Stimulated activated CD8-positive, alpha-beta memory T cell treated with anti-CD3 and anti-CD28 coated beads, Interleukin-12 subunit alpha, Interleukin-12 subunit beta, amount 100 ng/mL, for 24 hours (primary cell): ENCODE measurements at regions not wholly inside any gene's neighbourhood (a gene's known extent, or its start where the extent isn't known, plus 50 kb on each side); places are given as distances from the start of the nearest gene placed in this dataset.
"Not testable (repeated sequence)": the region's sequence is repeated elsewhere in the genome, so short reads cannot be mapped to it uniquely, and the experiment has no call there.

Source experiments
- DNase-seq: peaks from one replicate; pipeline ENCODE4 v3.0.0-alpha.2; 2020; ENCODE audit errors: extremely low read depth

DNA sequence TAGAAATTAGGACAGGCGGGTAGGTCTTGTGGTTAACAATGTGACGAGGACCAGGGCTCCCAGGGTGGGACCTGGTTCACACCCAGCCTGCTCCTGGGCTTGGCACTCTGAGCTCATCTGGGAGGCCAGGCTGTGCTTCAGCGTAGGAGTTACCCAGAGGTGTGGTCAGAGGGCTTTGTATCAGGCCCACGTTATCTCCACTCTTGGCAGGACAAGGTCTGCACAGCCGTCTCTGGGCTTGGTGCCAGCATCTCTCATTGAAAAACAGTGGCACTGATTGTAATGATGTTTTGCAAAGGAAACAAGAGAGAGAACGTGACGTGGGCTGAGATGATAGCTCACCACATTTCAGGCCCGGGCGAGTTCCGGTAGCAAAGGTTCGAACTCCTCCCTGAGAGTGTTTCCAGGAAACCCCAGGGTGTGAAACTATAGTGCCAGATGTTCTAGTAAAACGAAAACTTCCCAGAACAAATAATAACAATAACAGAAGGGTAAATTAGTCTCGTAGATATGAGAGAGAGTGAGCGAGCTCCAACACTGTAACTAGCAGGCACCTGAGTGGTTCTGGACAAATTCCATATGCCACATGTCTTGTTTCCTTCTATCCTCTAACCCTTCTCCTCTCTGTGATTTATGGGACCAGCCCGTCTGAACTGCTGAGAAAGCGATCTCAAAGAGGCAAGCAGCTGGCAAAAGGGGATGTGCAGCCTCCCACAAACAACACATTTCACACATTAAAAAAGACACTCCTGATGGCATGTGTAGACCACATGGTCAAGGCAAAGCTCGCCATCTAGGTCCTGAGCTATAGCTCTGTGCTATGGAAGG, 227.3 kb downstream of the KTN1 start:
- peak; percentile 31 for DNase-seq

DNA sequence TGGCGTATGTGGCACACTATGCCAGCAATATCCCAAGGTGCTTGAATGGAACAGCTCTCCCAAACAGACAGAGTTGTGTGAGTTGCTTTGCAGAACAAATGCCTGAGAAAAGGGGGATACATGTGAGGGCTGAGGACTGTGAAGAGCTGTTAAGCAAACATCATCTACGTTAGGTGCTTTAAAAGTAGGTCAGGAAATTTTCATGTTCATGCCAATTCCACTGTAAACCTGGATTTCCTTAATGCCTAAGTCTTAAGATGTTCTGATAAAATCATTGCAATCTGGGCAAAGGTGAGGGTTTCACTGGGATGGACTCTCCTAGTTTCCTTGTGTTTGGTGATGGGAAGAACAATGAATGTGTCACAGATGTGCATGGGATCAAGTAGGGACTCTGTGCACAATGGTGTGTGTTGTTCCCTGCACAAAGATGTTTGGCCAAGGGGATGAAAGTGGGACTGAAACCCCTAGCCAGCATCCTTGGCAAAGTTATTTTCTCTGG, 227.9 kb downstream of the KTN1 start:
- no peak for DNase-seq

DNA sequence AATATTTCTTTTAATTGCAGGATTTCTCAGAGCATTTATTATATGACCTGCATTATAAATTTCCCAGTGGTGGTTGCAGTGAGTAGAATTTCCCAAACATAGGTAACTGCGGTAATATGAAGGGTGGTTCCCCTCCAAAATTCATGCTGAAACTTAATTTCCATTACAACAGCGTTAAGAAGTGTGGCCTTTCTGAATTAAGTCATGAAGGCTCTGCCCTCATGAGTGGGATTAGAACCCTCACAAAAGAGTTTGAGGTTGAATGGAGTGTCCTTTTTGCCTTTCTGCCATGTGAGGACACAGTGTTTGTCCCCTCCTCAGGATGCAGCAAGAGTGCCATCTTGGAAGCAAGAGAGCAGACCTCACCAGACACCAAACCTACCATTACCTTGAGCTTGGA, 233.6 kb downstream of the KTN1 start:
- DNase-seq: no peak

DNA sequence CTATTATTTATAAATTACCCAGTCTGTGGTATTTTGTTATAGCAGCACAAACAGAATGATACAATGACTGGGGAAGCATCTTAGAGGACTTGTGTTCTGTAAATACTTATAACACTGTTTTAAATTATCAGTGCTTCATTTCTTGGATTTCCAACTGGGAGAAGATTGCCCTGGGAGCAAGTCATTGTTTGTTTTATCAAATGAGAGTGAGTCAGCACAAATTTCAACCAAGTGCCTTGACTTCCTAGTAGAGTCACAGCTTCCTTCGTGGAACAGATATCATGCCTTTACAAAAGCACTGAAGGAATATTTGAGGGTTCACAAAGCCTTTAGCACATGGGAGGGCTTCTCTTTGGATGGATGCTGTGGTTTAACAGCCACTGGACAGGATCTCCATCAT, 234.1 kb downstream of the KTN1 start:
- no peak for DNase-seq

DNA sequence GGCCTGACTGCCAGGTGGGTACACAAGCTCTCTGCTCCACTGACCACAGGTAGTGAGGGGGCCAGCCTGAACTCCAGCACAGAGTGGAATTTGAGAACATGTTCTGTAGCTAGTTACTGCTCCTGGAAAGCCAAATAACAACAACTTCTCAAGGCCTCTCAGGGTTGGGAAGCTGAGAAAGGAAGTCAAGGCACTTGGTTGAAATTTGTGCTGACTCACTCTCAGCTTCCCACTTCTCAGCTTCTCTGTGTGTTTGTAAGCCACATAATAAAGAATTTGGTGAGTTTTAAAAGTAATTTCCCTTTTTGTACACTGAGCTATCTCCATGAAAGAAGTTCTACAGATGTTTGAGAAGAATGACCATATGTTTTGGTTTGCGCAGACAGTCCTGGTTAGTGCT, 234.9 kb downstream of the KTN1 start:
- DNase-seq: no peak

DNA sequence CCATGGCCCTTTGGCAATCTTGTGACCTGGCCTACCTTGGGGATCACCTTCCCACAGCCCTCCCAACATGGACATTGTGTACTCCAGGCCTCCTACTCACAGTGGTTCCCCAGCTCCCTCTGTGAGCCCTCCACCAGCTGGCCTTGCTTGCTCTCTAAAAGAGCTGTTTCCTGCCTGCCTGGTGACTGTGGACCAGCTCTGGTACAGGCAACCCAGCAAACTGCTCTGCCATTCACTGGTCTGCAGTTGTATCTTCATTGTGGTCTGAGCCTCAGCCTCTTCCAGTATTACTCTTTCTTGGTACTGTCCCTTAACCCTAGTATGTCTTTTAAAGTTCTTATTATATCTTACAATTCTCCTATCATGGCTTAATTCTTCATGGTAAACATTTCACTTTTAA, 236.2 kb downstream of the KTN1 start:
- no peak for DNase-seq

DNA sequence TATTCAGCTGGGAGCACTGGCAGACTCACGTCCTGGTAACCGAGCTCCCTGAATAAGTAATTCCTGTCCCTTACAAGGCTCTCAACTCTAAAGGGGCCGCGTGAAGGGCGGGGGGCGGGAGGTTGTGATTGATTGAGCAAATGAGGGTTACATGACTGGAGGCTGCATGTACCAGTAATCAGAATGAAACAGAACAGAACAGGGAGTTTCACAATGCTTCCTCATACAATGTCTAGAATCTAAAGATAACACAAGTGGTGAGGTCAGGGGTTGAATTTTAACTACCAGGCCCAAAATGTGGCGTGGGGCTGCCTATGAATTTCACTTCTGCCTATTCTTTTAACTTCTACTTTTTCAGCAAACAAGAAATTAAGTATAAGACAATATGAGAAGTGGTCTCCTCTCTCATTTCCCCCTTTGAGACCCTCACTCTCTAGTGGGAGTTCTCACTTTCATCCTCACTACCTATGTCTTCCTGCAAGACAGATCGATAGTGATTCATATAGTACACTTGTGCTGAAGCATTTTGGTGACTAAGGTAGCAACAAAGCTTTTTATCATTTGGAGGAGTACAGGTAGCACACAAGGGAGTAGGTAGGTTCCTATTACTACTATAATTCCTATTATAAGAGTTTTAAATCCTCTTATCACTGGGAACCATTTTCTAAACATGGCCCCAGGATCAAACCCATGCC, 239.8 kb downstream of the KTN1 start:
- no peak for DNase-seq

DNA sequence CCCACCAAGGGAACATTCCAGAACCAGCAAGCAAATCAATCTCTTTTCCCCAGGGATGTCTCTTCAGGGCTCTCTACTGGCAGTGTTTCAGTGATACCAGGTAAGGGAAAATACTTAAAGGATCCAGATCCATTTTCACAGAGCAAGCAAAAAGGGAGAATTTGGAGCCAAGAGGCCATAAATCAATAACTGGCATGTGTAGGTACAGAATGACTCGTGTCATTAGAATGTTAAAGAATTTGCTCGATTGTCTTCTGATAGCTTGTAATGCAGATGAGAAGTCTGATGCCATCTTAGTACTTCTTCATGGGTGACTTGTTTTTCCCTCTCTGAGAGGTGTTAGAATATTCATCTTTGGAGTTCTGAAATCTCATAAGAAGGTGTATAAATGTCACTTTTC, 242.9 kb downstream of the KTN1 start:
- no peak for DNase-seq

DNA sequence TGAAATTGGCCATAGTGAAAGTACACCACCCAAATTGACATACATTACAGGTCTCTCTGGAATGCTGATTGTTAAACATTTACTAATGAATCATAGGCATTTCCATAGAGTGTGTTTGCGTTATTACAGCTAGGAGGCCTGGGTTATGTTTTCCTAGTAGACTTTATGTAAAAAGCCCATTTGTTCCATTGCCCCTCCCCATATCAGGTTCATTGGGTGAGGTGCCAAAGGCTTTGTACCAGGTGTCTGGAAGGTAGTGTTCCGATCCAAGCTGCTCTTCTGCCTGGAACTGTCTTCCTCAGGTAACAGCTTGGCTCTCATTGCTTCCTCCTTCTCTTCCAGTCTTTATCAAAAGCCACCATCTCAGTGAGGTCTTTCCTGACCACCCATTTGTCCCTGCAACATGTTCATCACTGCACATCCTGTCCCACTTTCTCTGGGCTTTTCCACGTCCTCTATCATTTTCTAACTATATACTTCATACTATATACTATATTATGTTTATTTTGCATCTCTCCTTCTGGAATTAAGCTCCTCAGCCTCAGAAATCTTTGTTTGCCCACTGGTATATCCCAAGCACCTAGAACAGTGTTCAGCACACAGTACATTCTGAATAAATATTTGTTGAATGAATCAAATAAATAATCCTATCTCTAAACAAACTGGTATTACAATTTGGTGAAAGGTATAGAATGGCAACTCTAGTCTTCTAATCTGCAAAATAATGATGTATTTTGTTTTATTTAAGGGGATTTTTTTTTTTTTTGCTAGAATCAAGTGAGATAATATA, 252.3 kb downstream of the KTN1 start:
- DNase-seq: no peak

DNA sequence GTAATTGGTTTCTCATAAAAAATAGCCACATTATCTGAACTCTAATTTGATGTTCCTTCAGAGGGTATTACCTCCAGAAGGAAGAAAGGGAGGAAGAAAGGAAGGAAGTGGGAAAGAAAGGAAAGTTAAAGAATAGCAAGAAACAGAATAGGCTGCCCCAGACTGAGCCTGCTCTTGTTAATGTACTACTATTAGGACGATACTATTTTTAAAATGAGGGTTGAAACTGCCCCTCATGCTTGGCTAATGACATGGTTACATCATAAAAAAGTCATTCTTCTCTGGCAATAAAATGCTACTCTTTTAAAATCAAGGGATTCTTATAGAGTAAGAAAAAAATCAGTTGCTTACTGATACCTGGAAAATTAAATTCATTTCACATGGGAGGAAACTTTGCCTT, 253.0 kb downstream of the KTN1 start:
- DNase-seq: no peak

DNA sequence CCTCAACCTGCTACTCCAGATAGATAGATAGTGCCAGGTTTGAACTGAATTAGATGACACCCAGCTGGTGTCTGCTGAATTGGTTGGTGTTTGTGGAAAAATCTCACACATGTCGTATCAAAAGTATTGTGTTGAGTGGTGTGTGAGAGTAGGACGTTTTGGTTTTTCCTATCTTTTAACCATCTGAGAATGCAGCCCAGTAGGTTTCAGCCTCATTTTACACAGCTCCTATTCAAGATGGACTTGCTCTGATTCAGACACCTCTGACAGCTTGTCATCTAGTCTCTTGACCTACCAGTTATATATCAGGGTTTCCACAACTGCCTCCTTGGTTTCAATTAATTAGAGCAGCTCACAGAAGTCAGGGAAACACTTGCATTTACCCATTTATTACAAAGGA, 254.4 kb downstream of the KTN1 start:
- DNase-seq: no peak

DNA sequence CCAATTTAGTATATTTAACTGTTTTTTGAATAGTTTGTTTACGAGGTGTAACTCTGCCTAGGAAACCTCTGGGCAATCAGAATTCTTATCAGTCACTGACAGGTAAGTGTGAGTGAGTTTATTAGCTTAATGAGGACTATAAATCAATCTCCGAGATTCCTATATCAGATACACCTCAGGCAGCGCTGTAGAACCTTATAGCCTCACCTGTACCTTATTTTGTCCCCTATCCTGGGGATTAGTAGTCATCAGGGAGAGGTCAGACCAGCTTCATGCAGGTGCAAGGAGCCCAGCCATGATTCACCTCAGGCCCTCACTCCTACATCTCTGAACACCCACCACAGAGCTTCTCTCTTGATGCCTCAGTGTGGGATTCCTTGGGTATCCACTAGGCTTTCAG, 256.0 kb downstream of the KTN1 start:
- no peak for DNase-seq

DNA sequence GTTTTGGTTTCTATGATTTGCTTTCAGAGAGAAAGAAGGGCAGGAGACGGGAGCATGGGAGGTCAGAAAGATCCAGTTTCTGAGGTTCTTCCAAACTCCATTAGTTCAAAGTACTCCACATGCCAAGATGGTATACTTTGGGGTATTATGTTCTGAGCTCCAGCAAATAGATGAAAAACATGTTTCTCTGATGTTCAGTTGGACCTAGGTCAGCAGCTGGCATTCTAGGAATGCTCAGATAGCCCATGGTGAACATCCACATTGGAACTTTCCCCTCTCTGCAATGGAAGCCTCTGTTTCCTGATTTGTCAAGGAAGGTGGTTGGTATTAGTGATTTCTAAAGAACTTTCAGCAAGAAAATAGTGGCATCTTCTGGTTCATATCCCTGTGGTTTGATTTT, 257.5 kb downstream of the KTN1 start:
- no peak for DNase-seq

DNA sequence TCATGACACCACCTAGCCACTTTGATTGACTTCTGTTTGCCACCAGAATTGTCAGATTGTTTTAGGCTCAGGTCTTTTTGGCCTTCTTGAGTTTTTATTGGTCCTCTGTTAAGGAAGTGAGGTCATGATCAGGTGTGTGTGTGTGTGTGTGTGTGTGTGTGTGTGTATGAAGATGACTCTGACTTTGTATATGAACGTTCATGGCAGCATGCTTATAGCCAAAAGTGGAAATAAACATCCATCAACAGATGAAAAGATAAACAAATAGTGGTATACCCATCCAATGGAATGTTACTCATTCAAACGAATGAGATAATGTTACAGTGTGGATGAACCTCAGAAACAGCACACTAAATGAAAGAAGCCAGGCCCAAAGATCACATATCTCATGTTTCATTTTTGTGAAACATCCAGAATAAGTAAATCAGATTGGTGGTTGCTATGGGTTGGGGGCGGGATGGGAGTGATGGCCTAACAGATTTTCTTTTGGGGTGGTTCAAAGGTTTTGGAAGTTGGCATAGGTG, 258.6 kb downstream of the KTN1 start:
- DNase-seq: no peak

DNA sequence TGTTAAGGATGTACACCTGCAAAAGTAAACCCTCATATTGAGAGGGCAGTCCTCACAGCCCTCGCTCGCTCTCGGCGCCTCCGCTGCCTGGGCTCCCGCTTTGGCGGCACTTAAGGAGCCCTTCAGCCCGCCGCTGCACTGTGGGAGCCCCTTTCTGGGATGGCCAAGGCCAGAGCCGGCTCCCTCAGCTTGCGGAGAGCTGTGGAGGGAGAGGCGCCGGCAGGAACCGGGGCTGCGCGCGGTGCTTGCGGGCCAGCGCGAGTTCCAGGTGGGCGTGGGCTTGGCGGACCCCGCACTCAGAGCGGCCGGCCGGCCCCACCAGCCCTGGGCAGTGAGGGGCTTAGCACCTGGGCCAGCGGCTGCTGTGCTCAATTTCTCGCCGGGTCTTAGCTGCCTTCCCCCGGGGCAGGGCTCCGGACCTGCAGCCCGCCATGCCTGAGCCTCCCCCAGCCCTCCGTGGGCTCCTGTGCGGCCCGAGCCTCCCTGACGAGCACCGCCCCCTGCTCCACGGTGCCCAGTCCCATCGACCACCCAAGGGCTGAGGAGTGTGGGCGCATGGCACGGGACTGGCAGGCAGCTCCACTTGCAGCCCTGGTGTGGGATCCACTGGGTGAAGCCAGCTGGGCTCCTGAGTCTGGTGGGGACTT, 259.4 kb downstream of the KTN1 start:
- DNase-seq: not testable (repeated sequence)

DNA sequence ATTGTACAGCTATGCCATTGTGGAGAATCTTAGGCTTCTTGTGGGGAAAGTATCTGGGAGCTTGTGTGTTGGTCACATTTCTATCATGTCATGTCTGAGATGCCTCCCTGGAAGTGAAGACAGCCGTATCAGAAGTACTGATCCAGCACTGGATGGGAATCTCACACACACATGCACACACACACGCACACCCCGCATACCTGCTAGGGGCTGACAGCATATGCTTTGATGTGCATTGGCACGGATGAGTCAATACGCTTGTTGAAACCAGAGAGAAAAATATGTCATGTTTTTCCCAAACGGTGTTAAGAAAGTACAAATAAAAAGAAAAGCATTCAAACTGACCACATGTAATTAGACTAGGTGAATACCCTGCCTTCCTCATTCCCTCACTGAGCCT, 260.8 kb downstream of the KTN1 start:
- no peak for DNase-seq

DNA sequence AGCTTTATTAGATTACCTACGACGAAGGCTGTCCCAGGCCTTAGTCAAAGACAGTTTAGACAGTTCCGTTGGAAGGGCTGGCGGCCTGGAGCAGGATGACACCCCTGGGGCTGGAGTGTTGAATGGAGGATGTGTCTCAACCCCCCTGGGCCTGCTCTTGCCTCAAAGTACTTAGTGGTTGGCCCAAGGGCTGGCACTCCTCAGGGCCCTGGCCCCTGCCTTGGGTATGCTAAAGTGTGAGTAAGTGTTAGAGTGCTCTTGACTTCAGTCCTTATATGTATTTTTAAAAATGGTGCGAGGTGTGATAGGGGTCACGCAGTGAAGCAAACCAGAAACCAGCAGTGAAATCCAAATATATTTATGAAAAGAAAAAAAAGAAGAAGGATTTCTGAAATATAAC, 261.6 kb downstream of the KTN1 start:
- no peak for DNase-seq

DNA sequence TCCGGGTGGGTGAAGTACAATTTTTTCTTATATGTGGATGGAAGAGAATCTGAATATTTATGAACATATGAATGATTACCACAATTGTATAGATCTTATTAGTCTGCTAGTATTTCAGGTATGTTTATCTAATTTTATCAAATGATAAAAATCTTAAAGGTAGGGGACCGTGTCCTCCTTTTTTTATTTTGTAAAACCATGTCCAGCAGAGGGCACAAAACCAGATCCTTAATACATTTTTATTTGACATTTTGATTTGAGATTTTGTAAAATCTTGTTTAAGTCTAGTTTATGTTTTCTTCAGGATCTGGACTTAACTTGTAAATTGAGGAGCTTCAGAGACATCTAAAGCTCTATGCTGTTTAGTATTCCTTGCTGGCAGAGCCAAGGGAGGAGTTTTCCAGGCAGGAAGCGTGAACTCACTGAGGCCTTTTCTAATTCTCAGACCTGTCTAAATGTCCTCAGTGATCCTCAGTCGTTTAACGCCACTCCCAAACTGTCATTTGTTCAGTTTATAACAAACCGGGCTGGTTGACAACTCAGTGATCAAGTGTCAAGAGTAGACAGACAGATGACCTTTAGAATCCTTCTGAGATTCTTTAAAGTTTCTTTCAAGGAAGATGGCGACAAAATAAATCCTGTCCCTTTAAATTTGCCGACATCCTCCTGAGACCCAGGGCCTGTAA, 263.9 kb downstream of the KTN1 start:
- no peak for DNase-seq

DNA sequence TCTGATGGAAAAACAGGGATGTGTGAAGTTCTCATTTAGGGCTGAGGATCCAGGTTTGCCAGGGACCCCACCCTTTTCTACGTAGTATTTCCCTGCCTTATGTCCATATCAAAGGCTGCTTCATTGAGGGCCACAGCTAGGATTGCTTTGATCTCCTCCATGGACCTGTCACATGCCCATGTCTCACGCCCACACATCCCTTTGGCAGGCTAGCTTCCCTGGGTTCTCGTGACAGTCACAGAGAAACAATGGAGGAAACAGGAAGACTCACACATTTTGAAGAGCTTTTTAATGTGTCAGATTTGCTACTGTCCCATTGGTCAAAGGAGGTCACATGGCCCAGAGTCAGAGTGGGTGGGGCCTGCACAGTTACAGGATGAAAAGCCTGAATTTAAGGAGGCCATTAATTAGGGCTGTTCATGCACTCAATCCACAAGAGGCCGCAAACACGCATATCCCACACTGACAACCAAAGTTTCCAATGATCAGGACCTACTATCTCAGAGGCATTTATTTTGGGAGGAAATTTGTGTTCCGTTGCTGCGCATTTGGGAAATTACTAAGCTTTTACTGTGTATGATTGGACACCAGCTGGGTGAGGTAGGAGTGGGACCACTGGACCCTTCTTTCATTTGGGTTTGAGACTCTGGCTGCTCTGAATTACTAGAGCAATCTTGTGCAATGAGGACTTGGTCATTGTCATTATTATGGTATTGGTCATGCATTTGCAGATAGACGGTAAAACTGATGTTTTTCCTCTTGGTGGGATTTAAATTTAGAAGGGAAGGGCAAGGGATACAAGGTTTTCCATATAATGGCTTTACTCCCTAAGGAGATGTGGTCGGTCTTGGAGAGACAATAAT, 266.2 kb downstream of the KTN1 start:
- DNase-seq: no peak

DNA sequence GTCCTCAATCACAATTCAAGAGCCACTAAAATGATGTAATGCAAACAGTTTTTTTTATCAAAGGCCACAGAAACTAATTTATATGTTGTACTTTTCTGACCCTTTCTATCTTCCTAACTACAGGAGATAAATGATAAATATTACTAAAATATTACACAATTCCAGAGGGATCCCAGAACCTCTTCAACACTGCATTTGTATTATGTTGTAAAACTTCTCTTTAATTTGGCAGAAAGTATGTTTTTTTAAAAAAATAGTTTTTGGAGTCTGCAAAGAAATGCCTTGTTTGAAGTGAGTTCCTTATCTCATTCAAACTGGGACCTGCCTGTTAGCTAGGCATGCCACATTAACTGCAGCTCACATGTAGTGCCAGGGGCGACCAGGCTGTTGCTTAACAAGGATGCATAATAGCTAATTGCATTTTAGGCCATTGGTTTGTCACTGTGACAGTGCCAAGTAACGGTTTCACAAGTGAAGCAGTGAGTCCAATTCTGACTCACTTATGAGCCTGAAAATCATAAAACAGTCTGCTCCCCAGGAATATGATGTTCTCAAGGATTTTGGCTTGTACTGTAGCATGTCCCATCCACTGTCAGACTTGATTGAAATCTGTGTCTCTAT, 266.9 kb downstream of the KTN1 start:
- DNase-seq: no peak
